Tibial artery (tissue), 4 donors: ENCODE measurements at regions not wholly inside any gene's neighbourhood (a gene's known extent, or its start where the extent isn't known, plus 50 kb on each side); places are given as distances from the start of the nearest gene placed in this dataset.
"Not testable (repeated sequence)": the region's sequence is repeated elsewhere in the genome, so short reads cannot be mapped to it uniquely, and the experiment has no call there.

Source experiments
- DNase-seq, 2 donors: peaks; one replicate each; pipeline ENCODE4 v3.0.0-alpha.2; 2019
- H3K27ac ChIP-seq, 2 donors: fragments of 200-600 bp; sonication (generic) in 1 of 2; 1 replicate in 1 of 2; 2 replicates in 1 of 2; pipeline ENCODE4 v1.5.1; 2018 to 2019; ENCODE audit warnings: mild to moderate bottlenecking in 1 of 2
- H3K27me3 ChIP-seq, 2 donors: fragments of 200-600 bp; sonication (generic) in 1 of 2; one replicate each; pipeline versions ENCODE4 v1.5.1 to v1.6.0; 2016 to 2019
- H3K36me3 ChIP-seq, 3 donors: fragments of 200-600 bp; sonication (generic) in 2 of 3; one replicate each; pipeline ENCODE4 v1.5.1; 2016 to 2019; ENCODE audit warnings: mild to moderate bottlenecking in 2 of 3
- H3K4me1 ChIP-seq, 4 donors: fragments of 200-600 bp; sonication (generic) in 2 of 4; 1 replicate in 3 of 4; 2 replicates in 1 of 4; pipeline ENCODE4 v1.5.1; 2016 to 2019
- H3K4me3 ChIP-seq, 2 donors: fragments of 200-600 bp; sonication (generic) in 1 of 2; 1 replicate in 1 of 2; 2 replicates in 1 of 2; pipeline ENCODE4 v1.5.1; 2018 to 2019; ENCODE audit warnings: mild to moderate bottlenecking in 2 of 2
- H3K9me3 ChIP-seq, 3 donors: fragments of 200-600 bp; sonication (generic) in 1 of 3; one replicate each; pipeline ENCODE4 v1.5.1; 2016 to 2019
- intact Hi-C: fragments of 100-400 bp; cut with DNase I; formaldehyde crosslinking; loops from one replicate; pipeline ENCODE4 v1.15.0; 2023; ENCODE audit warnings: low total_unique reads
- TF ChIP-seq, protein P1 (sequence below), 2 experiments: fragments of 200-600 bp in 1 of 2; fragments of 450-650 bp in 1 of 2; IDR thresholded peaks; one replicate each; pipeline ENCODE4 v1.5.1; 2017 to 2019; ENCODE audit warnings: antibody characterized with exemption in 2 of 2, mild to moderate bottlenecking in 1 of 2, moderate library complexity in 1 of 2

DNA sequence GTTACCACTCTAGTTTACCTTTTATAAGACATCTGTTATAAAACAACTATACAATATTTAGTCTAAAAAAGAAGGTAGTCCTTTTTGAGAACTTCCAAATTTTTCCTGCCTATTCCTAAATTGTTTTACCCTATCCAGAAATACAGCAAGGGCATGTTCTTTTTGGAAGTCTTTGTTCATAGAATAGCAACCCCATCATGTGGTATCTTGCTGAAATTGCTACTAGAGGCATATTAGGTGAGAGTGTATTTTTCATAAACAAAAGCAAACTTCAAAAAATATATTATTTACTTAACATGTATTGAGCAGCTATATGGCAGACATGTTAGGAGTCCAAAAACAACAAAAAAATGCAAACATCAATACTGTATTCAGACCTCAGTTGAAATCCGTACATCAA, 371.8 kb upstream of the NRSN1 start:
- H3K4me3 ChIP-seq: no peak overlapping the region
- DNase-seq: no peak
- H3K4me1 ChIP-seq: peaks cover 0 to 9% (median 0%) of the 10 kb centered on the region in 4 donors
- peaks cover 0 to 5% (median 0%) of the 10 kb centered on the region in 3 donors for H3K9me3 ChIP-seq
- intact Hi-C loops: no loop called here
- H3K27me3 ChIP-seq: no peaks in the 10 kb centered on the region
- TF ChIP-seq, protein P1, sequence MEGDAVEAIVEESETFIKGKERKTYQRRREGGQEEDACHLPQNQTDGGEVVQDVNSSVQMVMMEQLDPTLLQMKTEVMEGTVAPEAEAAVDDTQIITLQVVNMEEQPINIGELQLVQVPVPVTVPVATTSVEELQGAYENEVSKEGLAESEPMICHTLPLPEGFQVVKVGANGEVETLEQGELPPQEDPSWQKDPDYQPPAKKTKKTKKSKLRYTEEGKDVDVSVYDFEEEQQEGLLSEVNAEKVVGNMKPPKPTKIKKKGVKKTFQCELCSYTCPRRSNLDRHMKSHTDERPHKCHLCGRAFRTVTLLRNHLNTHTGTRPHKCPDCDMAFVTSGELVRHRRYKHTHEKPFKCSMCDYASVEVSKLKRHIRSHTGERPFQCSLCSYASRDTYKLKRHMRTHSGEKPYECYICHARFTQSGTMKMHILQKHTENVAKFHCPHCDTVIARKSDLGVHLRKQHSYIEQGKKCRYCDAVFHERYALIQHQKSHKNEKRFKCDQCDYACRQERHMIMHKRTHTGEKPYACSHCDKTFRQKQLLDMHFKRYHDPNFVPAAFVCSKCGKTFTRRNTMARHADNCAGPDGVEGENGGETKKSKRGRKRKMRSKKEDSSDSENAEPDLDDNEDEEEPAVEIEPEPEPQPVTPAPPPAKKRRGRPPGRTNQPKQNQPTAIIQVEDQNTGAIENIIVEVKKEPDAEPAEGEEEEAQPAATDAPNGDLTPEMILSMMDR (IDR thresholded peaks at IDR 0.05): no peak
- no peaks in the 10 kb centered on the region for H3K36me3 ChIP-seq
- H3K27ac ChIP-seq: no peak overlapping the region

DNA sequence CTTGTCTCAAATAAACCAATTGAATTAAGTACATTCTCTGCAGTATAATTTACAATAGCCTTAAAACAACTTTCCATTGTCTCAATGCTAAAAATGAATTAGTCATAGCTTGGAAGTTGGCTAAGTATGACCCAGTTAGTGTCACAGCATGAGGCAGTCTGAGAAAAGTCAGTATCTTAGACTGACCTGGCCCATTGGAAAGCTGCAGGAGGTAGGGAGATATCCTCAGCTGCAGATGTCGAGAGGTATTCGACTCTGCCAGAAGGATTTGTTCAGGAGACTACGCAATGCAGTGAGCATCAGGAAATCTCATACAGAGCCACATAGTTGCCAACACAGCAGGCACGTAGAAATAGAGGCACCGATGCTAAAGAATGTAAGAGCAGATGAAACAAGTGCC, 350.9 kb upstream of the NRSN1 start:
- intact Hi-C loops: no loop called here
- no peaks in the 10 kb centered on the region for H3K9me3 ChIP-seq
- TF ChIP-seq, protein P1 (IDR thresholded peaks at IDR 0.05): no peak
- no peak for DNase-seq
- H3K4me3 ChIP-seq: no peak overlapping the region
- no peaks in the 10 kb centered on the region for H3K36me3 ChIP-seq
- H3K27ac ChIP-seq: no peak overlapping the region
- H3K4me1 ChIP-seq: no peaks in the 10 kb centered on the region
- no peaks in the 10 kb centered on the region for H3K27me3 ChIP-seq

DNA sequence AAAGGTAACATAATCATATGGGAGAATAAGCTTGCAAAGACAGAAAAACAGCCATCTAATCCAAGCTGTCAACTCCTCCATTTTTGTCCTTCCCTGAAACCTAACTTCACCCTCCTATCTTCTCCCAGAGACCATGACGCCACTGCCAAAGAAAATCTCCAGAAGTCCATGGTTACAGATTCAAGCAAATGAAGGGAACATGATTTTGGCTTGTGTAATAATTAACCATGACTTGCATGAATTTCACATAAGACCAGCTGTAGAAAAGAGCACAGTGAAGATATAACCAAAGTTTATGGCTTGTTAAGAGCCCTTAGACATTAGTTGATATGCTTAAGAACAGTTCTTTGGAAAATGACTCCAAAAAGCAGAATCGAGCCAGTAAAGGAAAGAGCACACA, 342.1 kb upstream of the NRSN1 start:
- intact Hi-C loops: no loop called here
- H3K4me1 ChIP-seq: peaks cover 0 to 24% (median 0%) of the 10 kb centered on the region in 4 donors
- no peaks in the 10 kb centered on the region for H3K9me3 ChIP-seq
- no peak overlapping the region for H3K27ac ChIP-seq
- H3K4me3 ChIP-seq: no peak overlapping the region
- no peaks in the 10 kb centered on the region for H3K27me3 ChIP-seq
- no peaks in the 10 kb centered on the region for H3K36me3 ChIP-seq
- no peak for DNase-seq
- TF ChIP-seq, protein P1 (IDR thresholded peaks at IDR 0.05): no peak

DNA sequence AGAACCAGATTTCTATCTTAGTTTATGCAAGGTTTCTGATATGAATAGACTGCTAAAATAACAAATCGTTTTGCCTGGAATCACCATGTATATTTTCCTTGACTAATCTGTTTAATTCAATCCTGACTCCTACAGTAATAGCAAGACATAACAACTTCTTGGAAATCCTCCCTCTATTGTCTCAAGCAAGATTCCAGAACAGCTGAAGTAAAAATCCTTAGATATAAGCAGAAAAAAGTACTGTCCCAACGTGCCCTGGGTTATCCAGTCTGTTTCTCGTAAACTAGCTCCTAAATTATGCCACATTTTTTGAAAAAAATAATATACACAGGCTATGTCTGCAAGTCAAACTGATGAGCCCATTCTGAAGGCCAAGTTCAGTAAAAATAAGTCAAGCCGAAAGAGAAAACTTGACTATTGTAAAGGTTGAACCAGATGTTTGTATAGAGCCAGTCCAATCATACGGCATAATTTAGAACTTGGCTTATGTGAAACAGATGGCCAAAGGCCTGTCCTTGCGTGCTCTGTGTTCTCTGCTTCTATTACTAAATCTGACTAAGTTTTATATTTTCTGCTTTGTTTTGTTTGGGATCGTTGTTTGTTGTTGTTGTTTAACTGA, 341.6 kb upstream of the NRSN1 start:
- Histone ChIP-seq H3K4me3 (no peak overlapping the region), H3K27ac (no peak overlapping the region), H3K4me1 (peaks cover 0 to 24% (median 0%) of the 10 kb centered on the region in 4 donors), H3K36me3 (no peaks in the 10 kb centered on the region), H3K27me3 (no peaks in the 10 kb centered on the region), H3K9me3 (no peaks in the 10 kb centered on the region)
- TF ChIP-seq, protein P1 (IDR thresholded peaks at IDR 0.05): no peak
- intact Hi-C loops: no loop called here
- DNase-seq: no peak

DNA sequence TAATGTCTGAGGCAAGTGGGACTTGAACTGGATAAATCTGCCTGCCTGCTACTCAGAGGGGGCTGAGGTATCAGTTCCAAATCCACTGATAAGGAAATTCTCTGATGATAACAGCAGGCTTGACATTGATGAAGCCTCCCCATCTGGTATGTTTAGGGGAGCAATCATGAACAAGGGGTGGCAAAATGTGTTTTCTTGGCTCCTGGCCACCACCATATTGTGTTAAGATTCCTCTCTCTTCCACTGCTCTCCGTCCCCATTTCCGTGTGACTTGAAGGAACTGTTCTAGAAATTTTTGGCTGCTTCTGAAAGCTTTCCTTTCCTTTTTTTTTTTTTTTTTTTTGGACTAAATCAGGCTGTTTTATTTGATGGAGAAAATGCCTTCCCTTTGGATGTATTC, 335.3 kb upstream of the NRSN1 start:
- no peak for DNase-seq
- no peak overlapping the region for H3K27ac ChIP-seq
- intact Hi-C loops: no loop called here
- H3K4me3 ChIP-seq: no peak overlapping the region
- H3K36me3 ChIP-seq: no peaks in the 10 kb centered on the region
- H3K4me1 ChIP-seq: no peaks in the 10 kb centered on the region
- TF ChIP-seq, protein P1 (IDR thresholded peaks at IDR 0.05): no peak
- H3K27me3 ChIP-seq: no peaks in the 10 kb centered on the region
- H3K9me3 ChIP-seq: no peaks in the 10 kb centered on the region

DNA sequence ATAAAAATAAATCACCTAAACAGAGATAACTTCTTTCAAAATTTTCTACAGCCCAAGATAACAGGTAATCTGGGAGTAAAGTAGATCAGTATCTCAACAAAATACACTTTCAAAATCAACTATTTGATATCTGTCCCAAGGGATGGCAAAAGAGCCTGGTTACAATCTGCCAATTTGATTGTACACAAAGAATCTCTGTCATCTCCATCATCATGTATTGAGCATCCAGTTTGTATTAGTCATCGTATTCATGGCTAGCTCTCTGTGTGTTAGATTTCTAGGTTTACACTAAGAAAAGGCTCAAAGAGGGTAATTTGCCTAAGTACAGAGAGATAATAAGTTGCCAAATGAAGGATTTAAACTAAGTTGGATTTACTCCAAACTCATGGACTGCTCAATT, 329.0 kb upstream of the NRSN1 start:
- TF ChIP-seq, protein P1 (IDR thresholded peaks at IDR 0.05): no peak
- DNase-seq: no peak
- no peaks in the 10 kb centered on the region for H3K27me3 ChIP-seq
- H3K4me1 ChIP-seq: no peaks in the 10 kb centered on the region
- H3K9me3 ChIP-seq: no peaks in the 10 kb centered on the region
- no peak overlapping the region for H3K4me3 ChIP-seq
- no peak overlapping the region for H3K27ac ChIP-seq
- intact Hi-C loops: no loop called here
- no peaks in the 10 kb centered on the region for H3K36me3 ChIP-seq

DNA sequence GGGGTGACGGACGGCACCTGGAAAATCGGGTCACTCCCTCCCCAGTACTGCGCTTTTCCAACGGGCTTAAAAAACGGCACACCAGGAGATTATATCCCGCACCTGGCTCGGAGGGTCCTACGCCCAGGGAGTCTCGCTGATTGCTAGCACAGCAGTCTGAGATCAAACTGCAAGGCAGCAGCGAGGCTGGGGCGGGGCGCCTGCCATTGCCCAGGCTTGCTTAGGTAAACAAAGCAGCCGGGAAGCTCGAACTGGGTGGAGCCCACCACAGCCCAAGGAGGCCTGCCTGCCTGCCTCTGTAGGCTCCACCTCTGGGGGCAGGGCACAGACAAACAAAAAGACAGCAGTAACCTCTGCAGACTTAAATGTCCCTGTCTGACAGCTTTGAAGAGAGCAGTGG, 321.7 kb upstream of the NRSN1 start:
- H3K4me3 ChIP-seq, H3K9me3 ChIP-seq, H3K27ac ChIP-seq, H3K36me3 ChIP-seq, H3K4me1 ChIP-seq, DNase-seq, H3K27me3 ChIP-seq, intact Hi-C loops: not testable (repeated sequence)

DNA sequence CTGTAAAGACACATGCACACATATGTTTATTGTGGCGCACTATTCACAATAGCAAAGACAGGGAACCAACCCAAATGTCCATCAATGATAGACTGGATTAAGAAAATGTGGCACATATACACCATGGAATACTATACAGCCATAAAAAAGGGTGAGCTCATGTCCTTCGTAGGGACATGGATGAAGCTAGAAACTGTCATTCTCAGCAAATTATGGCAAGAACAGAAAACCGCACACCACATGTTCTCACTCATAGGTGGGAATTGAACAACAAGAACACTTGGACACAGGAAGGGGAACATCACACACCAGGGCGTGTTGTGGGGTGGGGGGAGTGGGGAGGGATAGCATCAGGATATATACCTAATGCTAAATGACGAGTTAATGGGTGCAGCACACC, 304.9 kb upstream of the NRSN1 start:
- intact Hi-C loops: not testable (repeated sequence)

More for the DNA sequence above, 304.9 kb upstream of the NRSN1 start:
- H3K4me3 ChIP-seq, DNase-seq, H3K27ac ChIP-seq, H3K9me3 ChIP-seq, H3K4me1 ChIP-seq, H3K27me3 ChIP-seq, H3K36me3 ChIP-seq: not testable (repeated sequence)
